GM19467 (cell line): ENCODE measurements at regions not wholly inside any gene's neighbourhood (a gene's known extent, or its start where the extent isn't known, plus 50 kb on each side); places are given as distances from the start of the nearest gene placed in this dataset.
"Not testable (repeated sequence)": the region's sequence is repeated elsewhere in the genome, so short reads cannot be mapped to it uniquely, and the experiment has no call there.

Experiments
- ATAC-seq: cut with Tn5 transposase; IDR thresholded peaks from one replicate; pipeline ENCODE4 v1.9.1; 2021; ENCODE audit warnings: mild to moderate bottlenecking, moderate library complexity; ENCODE audit not compliant: unreplicated experiment

GRCh38 chr11:130526846-130527245 lies 78.4 kb downstream of the ADAMTS15 start:
- no peak for ATAC-seq

GRCh38 chr11:130527636-130528297 lies 79.3 kb downstream of the ADAMTS15 start:
- no peak for ATAC-seq

- ATAC-seq = no peak
Measured at GRCh38 chr11:130528298-130529261, 80.1 kb downstream of the ADAMTS15 start.

- ATAC-seq = no peak
Measured at GRCh38 chr11:130529366-130529765, 80.9 kb downstream of the ADAMTS15 start.

- no peak for ATAC-seq
Measured at GRCh38 chr11:130531061-130531460, 82.6 kb downstream of the ADAMTS15 start.

- no peak for ATAC-seq
Measured at GRCh38 chr11:130533113-130533798, 84.8 kb downstream of the ADAMTS15 start.

- no peak for ATAC-seq
Measured at GRCh38 chr11:130533871-130534270, 85.4 kb downstream of the ADAMTS15 start.

- no peak for ATAC-seq
Measured at GRCh38 chr11:130534551-130534950, 86.1 kb downstream of the ADAMTS15 start.

GRCh38 chr11:130535520-130535919 lies 87.1 kb downstream of the ADAMTS15 start:
- no peak for ATAC-seq

GRCh38 chr11:130536106-130537040 lies 87.9 kb downstream of the ADAMTS15 start:
- ATAC-seq = no peak

- not testable (repeated sequence) for ATAC-seq
Measured at GRCh38 chr11:130539680-130540079, 91.2 kb downstream of the ADAMTS15 start.

- ATAC-seq = no peak
Measured at GRCh38 chr11:130544266-130544665, 95.8 kb downstream of the ADAMTS15 start.

GRCh38 chr11:130545449-130546072 lies 97.1 kb downstream of the ADAMTS15 start:
- ATAC-seq = no peak

- no peak for ATAC-seq
Measured at GRCh38 chr11:130546438-130546837, 98.0 kb downstream of the ADAMTS15 start.

- ATAC-seq = no peak
Measured at GRCh38 chr11:130546901-130547694, 98.7 kb downstream of the ADAMTS15 start.

GRCh38 chr11:130547761-130548490 lies 99.5 kb downstream of the ADAMTS15 start:
- no peak for ATAC-seq

- no peak for ATAC-seq
Measured at GRCh38 chr11:130548491-130548833, 100.0 kb downstream of the ADAMTS15 start.

- ATAC-seq = no peak
Measured at GRCh38 chr11:130549393-130549999, 101.1 kb downstream of the ADAMTS15 start.
